Neural progenitor cell (in vitro differentiated cells): ENCODE measurements at regions not wholly inside any gene's neighbourhood (a gene's known extent, or its start where the extent isn't known, plus 50 kb on each side); places are given as distances from the start of the nearest gene placed in this dataset.

ENCODE experiments used
- DNase-seq: peaks from one replicate; pipeline ENCODE4 v3.0.0-alpha.2; 2016; ENCODE audit warnings: low spot score
- H2AFZ ChIP-seq: fragments of 200-600 bp; sonication (generic); replicated peaks from 2 replicates; pipeline ENCODE4 v1.6.1; 2016; ENCODE audit warnings: antibody characterized with exemption
- H3F3A ChIP-seq: fragments of 200-600 bp; sonication (generic); 2 replicates; pipeline ENCODE4 v1.6.1; 2016; ENCODE audit warnings: antibody characterized with exemption, low read depth
- H3K27ac ChIP-seq: fragments of 200-600 bp; sonication (generic); 2 replicates; pipeline ENCODE4 v1.5.1; 2016; ENCODE audit warnings: mild to moderate bottlenecking
- H3K27me3 ChIP-seq: fragments of 200-600 bp; sonication (generic); 2 replicates; pipeline ENCODE4 v1.6.1; 2016; ENCODE audit warnings: mild to moderate bottlenecking, moderate library complexity
- H3K36me3 ChIP-seq: fragments of 200-600 bp; sonication (generic); 2 replicates; pipeline ENCODE4 v1.5.1; 2016
- H3K4me1 ChIP-seq: fragments of 200-600 bp; sonication (generic); 2 replicates; pipeline ENCODE4 v1.6.1; 2016; ENCODE audit warnings: mixed run types
- H3K4me2 ChIP-seq: fragments of 200-600 bp; sonication (generic); 2 replicates; pipeline ENCODE4 v1.6.1; 2016
- H3K4me3 ChIP-seq: fragments of 200-600 bp; sonication (generic); 2 replicates; pipeline ENCODE4 v1.5.1; 2016
- H3K79me2 ChIP-seq: fragments of 200-600 bp; sonication (generic); 2 replicates; pipeline ENCODE4 v1.6.1; 2016; ENCODE audit warnings: low read depth
- H3K9ac ChIP-seq: fragments of 200-600 bp; sonication (generic); 2 replicates; pipeline ENCODE4 v1.6.1; 2016
- H3K9me3 ChIP-seq: fragments of 200-600 bp; sonication (generic); 2 replicates; pipeline ENCODE4 v1.5.1; 2016; ENCODE audit warnings: low read depth
- H4K20me1 ChIP-seq: fragments of 200-600 bp; sonication (generic); 2 replicates; pipeline ENCODE4 v1.6.1; 2016; ENCODE audit warnings: low read depth
- H3K27ac Mint-ChIP-seq: 3 replicates; pipeline ENCODE4 v1.8.0; 2021; ENCODE audit warnings: mixed read lengths
- H3K27me3 Mint-ChIP-seq: 2 replicates; pipeline ENCODE4 v1.8.0; 2022; ENCODE audit warnings: low read depth, mild to moderate bottlenecking, inconsistent platforms, moderate library complexity, mixed read lengths; ENCODE audit not compliant: insufficient read depth
- H3K36me3 Mint-ChIP-seq: 3 replicates; pipeline ENCODE4 v1.8.0; 2021; ENCODE audit warnings: mixed read lengths
- H3K4me1 Mint-ChIP-seq: 3 replicates; pipeline ENCODE4 v1.8.0; 2021; ENCODE audit warnings: mixed read lengths
- H3K4me3 Mint-ChIP-seq: 3 replicates; pipeline ENCODE4 v1.8.0; 2021; ENCODE audit warnings: mild to moderate bottlenecking, moderate library complexity, mixed read lengths
- H3K9me3 Mint-ChIP-seq: 3 replicates; pipeline ENCODE4 v1.8.0; 2020; ENCODE audit warnings: mixed read lengths
- CTCF ChIP-seq: fragments of 200-600 bp; sonication (generic); IDR thresholded peaks from 2 replicates; pipeline ENCODE4 v1.5.1; 2017; ENCODE audit warnings: antibody characterized with exemption, mild to moderate bottlenecking
- EZH2 ChIP-seq: fragments of 200-600 bp; sonication (generic); IDR thresholded peaks from 2 replicates; pipeline ENCODE4 v1.6.1; 2017; ENCODE audit warnings: antibody characterized with exemption, mild to moderate bottlenecking, moderate library complexity
- EZH2phosphoT487 ChIP-seq: fragments of 200-600 bp; sonication (generic); IDR thresholded peaks from 2 replicates; pipeline ENCODE4 v1.6.1; 2017; ENCODE audit warnings: antibody characterized with exemption

GRCh38 chr14:61112506-61112905 is 131.5 kb downstream of the SLC38A6 start:
- Histone ChIP-seq H3K4me2 (no peak overlapping the region), H3K9me3 (no peaks in the 10 kb centered on the region), H3K4me3 (no peak overlapping the region), H2AFZ (no peak overlapping the region), H3K36me3 (no peaks in the 10 kb centered on the region), H4K20me1 (no peaks in the 10 kb centered on the region), H3K27me3 (no peaks in the 10 kb centered on the region), H3F3A (peaks cover 9% of the 10 kb centered on the region), H3K27ac (no peak overlapping the region), H3K9ac (no peak overlapping the region), H3K4me1 (peaks cover 17% of the 10 kb centered on the region), H3K79me2 (no peaks in the 10 kb centered on the region)
- DNase-seq = no peak
- Mint-ChIP-seq H3K9me3 (peaks cover 32% of the 10 kb centered on the region), H3K27ac (no peak overlapping the region), H3K4me1 (peaks cover 33% of the 10 kb centered on the region), H3K4me3 (no peak overlapping the region), H3K27me3 (peaks cover 7% of the 10 kb centered on the region), H3K36me3 (peaks cover 5% of the 10 kb centered on the region)
- TF ChIP-seq CTCF (no peak), EZH2 (no peak), EZH2phosphoT487 (no peak)

GRCh38 chr14:61111731-61112130 is 130.7 kb downstream of the SLC38A6 start:
- Histone ChIP-seq H3K27me3 (no peaks in the 10 kb centered on the region), H3K9ac (no peak overlapping the region), H3K4me2 (no peak overlapping the region), H3K79me2 (no peaks in the 10 kb centered on the region), H3K27ac (no peak overlapping the region), H3K4me3 (no peak overlapping the region), H3K4me1 (peaks cover 17% of the 10 kb centered on the region), H3F3A (peaks cover 9% of the 10 kb centered on the region), H4K20me1 (no peaks in the 10 kb centered on the region), H2AFZ (no peak overlapping the region), H3K36me3 (no peaks in the 10 kb centered on the region), H3K9me3 (no peaks in the 10 kb centered on the region)
- H3K27ac Mint-ChIP-seq = peak overlapping the region; percentile 25
- no peak for DNase-seq
- peaks cover 4% of the 10 kb centered on the region for H3K36me3 Mint-ChIP-seq
- peaks cover 28% of the 10 kb centered on the region for H3K9me3 Mint-ChIP-seq
- H3K27me3 Mint-ChIP-seq = peaks cover 7% of the 10 kb centered on the region
- TF ChIP-seq EZH2phosphoT487 (no peak), EZH2 (no peak), CTCF (no peak)
- no peak overlapping the region for H3K4me3 Mint-ChIP-seq
- H3K4me1 Mint-ChIP-seq = peaks cover 36% of the 10 kb centered on the region

DNA sequence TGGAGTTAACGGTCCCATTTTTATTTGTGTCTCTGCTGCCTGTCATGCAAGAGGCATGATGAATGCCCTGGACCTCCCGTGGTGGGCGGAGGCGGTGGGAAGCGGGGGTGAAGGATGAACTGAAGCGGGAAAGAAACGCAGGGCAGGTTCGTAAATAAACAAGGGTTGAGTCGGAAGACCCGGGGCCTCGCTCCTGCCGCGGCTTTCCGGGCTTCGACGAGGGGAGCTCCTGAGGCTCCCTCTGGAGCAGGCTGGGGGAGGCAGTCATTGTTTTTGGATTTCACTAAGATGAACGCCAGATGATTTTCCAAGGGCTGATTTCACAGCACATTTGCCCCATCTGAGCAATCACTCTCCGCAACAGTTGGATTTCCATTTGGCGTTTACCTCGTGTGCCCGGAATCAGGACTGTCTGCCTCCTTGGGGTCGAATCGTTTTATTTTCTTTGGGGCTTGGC is 130.2 kb downstream of the SLC38A6 start:
- Histone ChIP-seq H3K79me2 (no peaks in the 10 kb centered on the region), H3K36me3 (no peaks in the 10 kb centered on the region), H3K27me3 (no peaks in the 10 kb centered on the region), H3K9ac (no peak overlapping the region), H3F3A (peaks cover 9% of the 10 kb centered on the region), H3K4me1 (peaks cover 17% of the 10 kb centered on the region), H2AFZ (no peak overlapping the region), H3K27ac (no peak overlapping the region), H3K4me2 (peak overlapping the region; percentile 10), H4K20me1 (no peaks in the 10 kb centered on the region), H3K4me3 (no peak overlapping the region), H3K9me3 (no peaks in the 10 kb centered on the region)
- peaks cover 36% of the 10 kb centered on the region for H3K4me1 Mint-ChIP-seq
- peaks cover 7% of the 10 kb centered on the region for H3K27me3 Mint-ChIP-seq
- TF ChIP-seq CTCF (no peak), EZH2phosphoT487 (no peak), EZH2 (no peak)
- H3K9me3 Mint-ChIP-seq = peaks cover 26% of the 10 kb centered on the region
- peaks cover 4% of the 10 kb centered on the region for H3K36me3 Mint-ChIP-seq
- no peak overlapping the region for H3K4me3 Mint-ChIP-seq
- DNase-seq = peak; percentile 18
- peak overlapping the region; percentile 25 for H3K27ac Mint-ChIP-seq
